NCI-H1694 treated with DMSO at 0.1 percent for 48 hours (cell line): ENCODE measurements at regions not wholly inside any gene's neighbourhood (a gene's known extent, or its start where the extent isn't known, plus 50 kb on each side); places are given as distances from the start of the nearest gene placed in this dataset.

Experiments
- DNase-seq: peaks from one replicate; lab custom pipeline; 2025; lab: John Stamatoyannopoulos, UW

- DNase-seq, result no peak
Observed at GRCh38 chr14:101025696-101026095, 122.2 kb upstream of the RTL1 start.

GRCh38 chr14:101026341-101026740 lies 122.8 kb upstream of the RTL1 start:
- no peak for DNase-seq

- no peak for DNase-seq
Observed at GRCh38 chr14:101027291-101027690, 123.8 kb upstream of the RTL1 start.

- DNase-seq, result no peak
Observed at GRCh38 chr14:101027966-101028365, 124.4 kb upstream of the RTL1 start.

- peak; percentile 47 for DNase-seq
Observed at GRCh38 chr14:101028971-101029667, 125.6 kb upstream of the RTL1 start.

GRCh38 chr14:101029668-101030290 lies 126.3 kb upstream of the RTL1 start:
- DNase-seq, result no peak

- DNase-seq, result no peak
Observed at GRCh38 chr14:101030586-101030985, 127.1 kb upstream of the RTL1 start.

- DNase-seq, result no peak
Observed at GRCh38 chr14:101031186-101031585, 127.7 kb upstream of the RTL1 start.

- DNase-seq, result no peak
Observed at GRCh38 chr14:101031721-101032120, 128.2 kb upstream of the RTL1 start.

- DNase-seq, result no peak
Observed at GRCh38 chr14:101032433-101032832, 128.9 kb upstream of the RTL1 start.

- DNase-seq, result no peak
Observed at GRCh38 chr14:101033006-101033405, 129.5 kb upstream of the RTL1 start.

- no peak for DNase-seq
Observed at GRCh38 chr14:101033446-101034165, 130.1 kb upstream of the RTL1 start.

GRCh38 chr14:101034986-101035385 lies 131.5 kb upstream of the RTL1 start:
- DNase-seq, result no peak

GRCh38 chr14:101035466-101036225 lies 132.1 kb upstream of the RTL1 start:
- peak; percentile 16 for DNase-seq

- DNase-seq, result no peak
Observed at GRCh38 chr14:101037021-101037817, 133.7 kb upstream of the RTL1 start.

GRCh38 chr14:101039031-101039754 lies 135.7 kb upstream of the RTL1 start:
- no peak for DNase-seq

- DNase-seq, result no peak
Observed at GRCh38 chr14:101039755-101040138, 136.2 kb upstream of the RTL1 start.

- no peak for DNase-seq
Observed at GRCh38 chr14:101040538-101041442, 137.3 kb upstream of the RTL1 start.

GRCh38 chr14:101043891-101044290 lies 140.4 kb upstream of the RTL1 start:
- no peak for DNase-seq

GRCh38 chr14:101044741-101045140 lies 141.2 kb upstream of the RTL1 start:
- DNase-seq, result no peak
